ENCODE measurements at regions not wholly inside any gene's neighbourhood (a gene's known extent, or its start where the extent isn't known, plus 50 kb on each side); places are given as distances from the start of the nearest gene placed in this dataset.
"Not testable (repeated sequence)": the region's sequence is repeated elsewhere in the genome, so short reads cannot be mapped to it uniquely, and the experiment has no call there.

- TF ChIP-seq, protein P1, sequence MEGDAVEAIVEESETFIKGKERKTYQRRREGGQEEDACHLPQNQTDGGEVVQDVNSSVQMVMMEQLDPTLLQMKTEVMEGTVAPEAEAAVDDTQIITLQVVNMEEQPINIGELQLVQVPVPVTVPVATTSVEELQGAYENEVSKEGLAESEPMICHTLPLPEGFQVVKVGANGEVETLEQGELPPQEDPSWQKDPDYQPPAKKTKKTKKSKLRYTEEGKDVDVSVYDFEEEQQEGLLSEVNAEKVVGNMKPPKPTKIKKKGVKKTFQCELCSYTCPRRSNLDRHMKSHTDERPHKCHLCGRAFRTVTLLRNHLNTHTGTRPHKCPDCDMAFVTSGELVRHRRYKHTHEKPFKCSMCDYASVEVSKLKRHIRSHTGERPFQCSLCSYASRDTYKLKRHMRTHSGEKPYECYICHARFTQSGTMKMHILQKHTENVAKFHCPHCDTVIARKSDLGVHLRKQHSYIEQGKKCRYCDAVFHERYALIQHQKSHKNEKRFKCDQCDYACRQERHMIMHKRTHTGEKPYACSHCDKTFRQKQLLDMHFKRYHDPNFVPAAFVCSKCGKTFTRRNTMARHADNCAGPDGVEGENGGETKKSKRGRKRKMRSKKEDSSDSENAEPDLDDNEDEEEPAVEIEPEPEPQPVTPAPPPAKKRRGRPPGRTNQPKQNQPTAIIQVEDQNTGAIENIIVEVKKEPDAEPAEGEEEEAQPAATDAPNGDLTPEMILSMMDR (IDR thresholded peaks at IDR 0.05), result not testable (repeated sequence)
- not testable (repeated sequence) for TF ChIP-seq HOXB13 (CRISPR knock-in tag; IDR thresholded peaks at IDR 0.05; ENCODE audit: low read depth); EP300 (IDR thresholded peaks at IDR 0.05); RCOR1 (IDR thresholded peaks at IDR 0.05; ENCODE audit: low read depth, low read length); RNF2 (IDR thresholded peaks at IDR 0.05; ENCODE audit: borderline replicate concordance, low read depth); MYC (IDR thresholded peaks at IDR 0.05; ENCODE audit: borderline replicate concordance, low read length); ESRRA (IDR thresholded peaks at IDR 0.05; ENCODE audit: borderline replicate concordance, low read length); JUNB (IDR thresholded peaks at IDR 0.05); POLR2A (IDR thresholded peaks at IDR 0.05; ENCODE audit: low read length); REST (IDR thresholded peaks at IDR 0.05)
Measured at GRCh38 chr10:90011281-90011680, 309.9 kb downstream of the KIF20B start.
